ENCODE measurements at regions not wholly inside any gene's neighbourhood (a gene's known extent, or its start where the extent isn't known, plus 50 kb on each side); places are given as distances from the start of the nearest gene placed in this dataset.

GRCh38 chr16:13838401-13839190 is 81.4 kb upstream of the ERCC4 start:
- TF ChIP-seq, protein P1, sequence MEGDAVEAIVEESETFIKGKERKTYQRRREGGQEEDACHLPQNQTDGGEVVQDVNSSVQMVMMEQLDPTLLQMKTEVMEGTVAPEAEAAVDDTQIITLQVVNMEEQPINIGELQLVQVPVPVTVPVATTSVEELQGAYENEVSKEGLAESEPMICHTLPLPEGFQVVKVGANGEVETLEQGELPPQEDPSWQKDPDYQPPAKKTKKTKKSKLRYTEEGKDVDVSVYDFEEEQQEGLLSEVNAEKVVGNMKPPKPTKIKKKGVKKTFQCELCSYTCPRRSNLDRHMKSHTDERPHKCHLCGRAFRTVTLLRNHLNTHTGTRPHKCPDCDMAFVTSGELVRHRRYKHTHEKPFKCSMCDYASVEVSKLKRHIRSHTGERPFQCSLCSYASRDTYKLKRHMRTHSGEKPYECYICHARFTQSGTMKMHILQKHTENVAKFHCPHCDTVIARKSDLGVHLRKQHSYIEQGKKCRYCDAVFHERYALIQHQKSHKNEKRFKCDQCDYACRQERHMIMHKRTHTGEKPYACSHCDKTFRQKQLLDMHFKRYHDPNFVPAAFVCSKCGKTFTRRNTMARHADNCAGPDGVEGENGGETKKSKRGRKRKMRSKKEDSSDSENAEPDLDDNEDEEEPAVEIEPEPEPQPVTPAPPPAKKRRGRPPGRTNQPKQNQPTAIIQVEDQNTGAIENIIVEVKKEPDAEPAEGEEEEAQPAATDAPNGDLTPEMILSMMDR (IDR thresholded peaks at IDR 0.05): no peak
- no peak for TF ChIP-seq ZFX (IDR thresholded peaks at IDR 0.05; ENCODE audit: borderline replicate concordance)

Measured in 22Rv1 (cell line).